ENCODE measurements at regions not wholly inside any gene's neighbourhood (a gene's known extent, or its start where the extent isn't known, plus 50 kb on each side); places are given as distances from the start of the nearest gene placed in this dataset.

- DNase-seq (ENCODE audit: low read depth): no peak
- no peak for TF ChIP-seq CTCF (IDR thresholded peaks at IDR 0.05; ENCODE audit: insufficient read depth, low read depth, low read length)
Measured at GRCh38 chr3:1775321-1775720, 323.3 kb upstream of the CNTN4 start.

GRCh38 chr3:1783995-1784394 is 314.7 kb upstream of the CNTN4 start:
- no peak overlapping the region for H3K4me3 ChIP-seq (ENCODE audit: low read depth, low read length)
- no peak for TF ChIP-seq CTCF (IDR thresholded peaks at IDR 0.05; ENCODE audit: insufficient read depth, low read depth, low read length)
- no peak for DNase-seq (ENCODE audit: low read depth)

More at GRCh38 chr3:1775321-1775720, 323.3 kb upstream of the CNTN4 start:
- H3K4me3 ChIP-seq (ENCODE audit: low read depth, low read length): no peak overlapping the region

GRCh38 chr3:1787094-1787493 is 311.6 kb upstream of the CNTN4 start:
- H3K4me3 ChIP-seq (ENCODE audit: low read depth, low read length): no peak overlapping the region
- no peak for TF ChIP-seq CTCF (IDR thresholded peaks at IDR 0.05; ENCODE audit: insufficient read depth, low read depth, low read length)
- no peak for DNase-seq (ENCODE audit: low read depth)

- no peak for DNase-seq (ENCODE audit: low read depth)
- TF ChIP-seq CTCF (IDR thresholded peaks at IDR 0.05; ENCODE audit: insufficient read depth, low read depth, low read length): no peak
- no peak overlapping the region for H3K4me3 ChIP-seq (ENCODE audit: low read depth, low read length)
Measured at GRCh38 chr3:1792466-1792865, 306.2 kb upstream of the CNTN4 start.

GRCh38 chr3:1798711-1799405 is 299.8 kb upstream of the CNTN4 start:
- DNase-seq (ENCODE audit: low read depth): no peak
- no peak for TF ChIP-seq CTCF (IDR thresholded peaks at IDR 0.05; ENCODE audit: insufficient read depth, low read depth, low read length)
- H3K4me3 ChIP-seq (ENCODE audit: low read depth, low read length): no peak overlapping the region

GRCh38 chr3:1805331-1805730 is 293.3 kb upstream of the CNTN4 start:
- no peak for DNase-seq (ENCODE audit: low read depth)
- H3K4me3 ChIP-seq (ENCODE audit: low read depth, low read length): no peak overlapping the region
- TF ChIP-seq CTCF (IDR thresholded peaks at IDR 0.05; ENCODE audit: insufficient read depth, low read depth, low read length): no peak

GRCh38 chr3:1808590-1808989 is 290.1 kb upstream of the CNTN4 start:
- no peak overlapping the region for H3K4me3 ChIP-seq (ENCODE audit: low read depth, low read length)
- TF ChIP-seq CTCF (IDR thresholded peaks at IDR 0.05; ENCODE audit: insufficient read depth, low read depth, low read length): no peak
- DNase-seq (ENCODE audit: low read depth): no peak
